ENCODE measurements at regions not wholly inside any gene's neighbourhood (a gene's known extent, or its start where the extent isn't known, plus 50 kb on each side); places are given as distances from the start of the nearest gene placed in this dataset.

DNA sequence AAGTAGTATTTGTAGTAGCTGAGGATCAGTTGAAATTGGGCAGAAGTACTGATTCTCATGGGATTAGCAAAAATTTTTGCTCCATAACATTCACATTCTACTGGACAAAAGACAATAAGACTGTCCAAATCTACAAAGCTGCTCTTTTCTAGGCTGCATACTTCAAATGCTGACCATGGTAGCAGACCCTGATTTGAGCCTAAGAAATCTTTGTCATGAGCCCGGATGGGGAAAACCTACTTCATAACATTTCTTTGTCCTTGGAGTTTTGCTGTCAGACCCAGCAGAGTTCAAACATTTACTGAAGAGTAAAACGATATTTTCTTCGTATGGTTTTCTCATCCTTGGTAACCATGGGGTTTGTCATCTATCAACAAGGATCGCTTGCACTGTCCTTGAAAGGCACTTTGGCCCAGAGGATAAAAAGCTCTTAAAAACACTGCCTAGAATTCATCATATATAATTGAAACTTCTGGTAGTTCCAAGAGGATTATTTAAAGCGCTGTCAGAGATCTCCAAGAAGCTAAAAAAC, 216.9 kb downstream of the CAVIN4 start:
- ChIA-PET CTCF (no interaction called here), POLR2A (no interaction called here)
- H3K4me1 Mint-ChIP-seq: no peaks in the 10 kb centered on the region
- no peaks in the 10 kb centered on the region for H3K36me3 Mint-ChIP-seq
- no peak overlapping the region for H3K27ac Mint-ChIP-seq
- DNase-seq (ENCODE audit: low spot score): no peak
- H3K27me3 Mint-ChIP-seq (ENCODE audit: low read depth): no peaks in the 10 kb centered on the region
- H3K4me3 Mint-ChIP-seq: no peak overlapping the region
- no peaks in the 10 kb centered on the region; the same call in 1 of the 2 replicates for H3K9me3 Mint-ChIP-seq
- TF ChIP-seq PRRX2 (CRISPR knock-in tag; IDR thresholded peaks at IDR 0.05) (no peak), ZMAT4 (CRISPR knock-in tag; IDR thresholded peaks at IDR 0.05) (no peak), JUN (CRISPR knock-in tag; IDR thresholded peaks at IDR 0.05) (no peak), AFF4 (CRISPR knock-in tag; IDR thresholded peaks at IDR 0.05; ENCODE audit: borderline replicate concordance) (no peak), FOXJ3 (CRISPR knock-in tag; IDR thresholded peaks at IDR 0.05; ENCODE audit: borderline replicate concordance) (no peak), ZNF138 (CRISPR knock-in tag; conservative IDR thresholded peaks at IDR 0.05) (no peak), OVOL2 (CRISPR knock-in tag; IDR thresholded peaks at IDR 0.05; ENCODE audit: borderline replicate concordance) (no peak)
- TF ChIP-seq, protein P1, sequence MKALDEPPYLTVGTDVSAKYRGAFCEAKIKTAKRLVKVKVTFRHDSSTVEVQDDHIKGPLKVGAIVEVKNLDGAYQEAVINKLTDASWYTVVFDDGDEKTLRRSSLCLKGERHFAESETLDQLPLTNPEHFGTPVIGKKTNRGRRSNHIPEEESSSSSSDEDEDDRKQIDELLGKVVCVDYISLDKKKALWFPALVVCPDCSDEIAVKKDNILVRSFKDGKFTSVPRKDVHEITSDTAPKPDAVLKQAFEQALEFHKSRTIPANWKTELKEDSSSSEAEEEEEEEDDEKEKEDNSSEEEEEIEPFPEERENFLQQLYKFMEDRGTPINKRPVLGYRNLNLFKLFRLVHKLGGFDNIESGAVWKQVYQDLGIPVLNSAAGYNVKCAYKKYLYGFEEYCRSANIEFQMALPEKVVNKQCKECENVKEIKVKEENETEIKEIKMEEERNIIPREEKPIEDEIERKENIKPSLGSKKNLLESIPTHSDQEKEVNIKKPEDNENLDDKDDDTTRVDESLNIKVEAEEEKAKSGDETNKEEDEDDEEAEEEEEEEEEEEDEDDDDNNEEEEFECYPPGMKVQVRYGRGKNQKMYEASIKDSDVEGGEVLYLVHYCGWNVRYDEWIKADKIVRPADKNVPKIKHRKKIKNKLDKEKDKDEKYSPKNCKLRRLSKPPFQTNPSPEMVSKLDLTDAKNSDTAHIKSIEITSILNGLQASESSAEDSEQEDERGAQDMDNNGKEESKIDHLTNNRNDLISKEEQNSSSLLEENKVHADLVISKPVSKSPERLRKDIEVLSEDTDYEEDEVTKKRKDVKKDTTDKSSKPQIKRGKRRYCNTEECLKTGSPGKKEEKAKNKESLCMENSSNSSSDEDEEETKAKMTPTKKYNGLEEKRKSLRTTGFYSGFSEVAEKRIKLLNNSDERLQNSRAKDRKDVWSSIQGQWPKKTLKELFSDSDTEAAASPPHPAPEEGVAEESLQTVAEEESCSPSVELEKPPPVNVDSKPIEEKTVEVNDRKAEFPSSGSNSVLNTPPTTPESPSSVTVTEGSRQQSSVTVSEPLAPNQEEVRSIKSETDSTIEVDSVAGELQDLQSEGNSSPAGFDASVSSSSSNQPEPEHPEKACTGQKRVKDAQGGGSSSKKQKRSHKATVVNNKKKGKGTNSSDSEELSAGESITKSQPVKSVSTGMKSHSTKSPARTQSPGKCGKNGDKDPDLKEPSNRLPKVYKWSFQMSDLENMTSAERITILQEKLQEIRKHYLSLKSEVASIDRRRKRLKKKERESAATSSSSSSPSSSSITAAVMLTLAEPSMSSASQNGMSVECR (CRISPR knock-in tag; IDR thresholded peaks at IDR 0.05; ENCODE audit: borderline replicate concordance): no peak
- ATAC-seq: no peak

DNA sequence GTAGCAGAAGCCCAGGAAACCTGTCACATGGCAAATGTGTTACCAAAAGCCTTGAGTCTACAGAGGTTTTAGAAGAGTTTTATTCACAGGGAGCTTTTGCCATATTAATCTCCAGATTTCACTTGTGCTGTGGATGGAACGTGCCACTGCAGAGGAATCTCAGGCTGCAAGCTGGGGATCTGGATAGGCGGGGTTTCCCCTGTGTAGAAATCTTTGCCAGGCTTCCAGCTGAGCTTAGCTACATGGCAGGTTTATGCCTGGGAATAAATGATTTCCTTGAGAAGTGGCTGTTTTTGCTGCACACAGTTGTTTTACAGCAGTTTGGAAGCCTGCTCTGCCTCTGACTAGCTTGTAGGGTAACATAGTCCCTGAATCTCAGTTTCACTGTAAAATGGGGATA, 224.6 kb upstream of the PLPPR1 start:
- no peak overlapping the region for H3K4me3 Mint-ChIP-seq
- ChIA-PET POLR2A (no interaction called here), CTCF (no interaction called here)
- TF ChIP-seq ZNF232 (CRISPR knock-in tag; IDR thresholded peaks at IDR 0.05): no peak
- no peak for TF ChIP-seq NR2C2 (CRISPR knock-in tag; IDR thresholded peaks at IDR 0.05)
- no peak for TF ChIP-seq PRRX2 (CRISPR knock-in tag; IDR thresholded peaks at IDR 0.05)
- no peak for TF ChIP-seq NR1H2 (CRISPR knock-in tag; IDR thresholded peaks at IDR 0.05)
- no peak for TF ChIP-seq E2F4 (CRISPR knock-in tag; IDR thresholded peaks at IDR 0.05; ENCODE audit: borderline replicate concordance, low read depth)
- TF ChIP-seq JAZF1 (CRISPR knock-in tag; IDR thresholded peaks at IDR 0.05): no peak
- TF ChIP-seq, protein P2, sequence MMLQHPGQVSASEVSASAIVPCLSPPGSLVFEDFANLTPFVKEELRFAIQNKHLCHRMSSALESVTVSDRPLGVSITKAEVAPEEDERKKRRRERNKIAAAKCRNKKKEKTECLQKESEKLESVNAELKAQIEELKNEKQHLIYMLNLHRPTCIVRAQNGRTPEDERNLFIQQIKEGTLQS (CRISPR knock-in tag; conservative IDR thresholded peaks at IDR 0.05): no peak
- TF ChIP-seq, protein P3, sequence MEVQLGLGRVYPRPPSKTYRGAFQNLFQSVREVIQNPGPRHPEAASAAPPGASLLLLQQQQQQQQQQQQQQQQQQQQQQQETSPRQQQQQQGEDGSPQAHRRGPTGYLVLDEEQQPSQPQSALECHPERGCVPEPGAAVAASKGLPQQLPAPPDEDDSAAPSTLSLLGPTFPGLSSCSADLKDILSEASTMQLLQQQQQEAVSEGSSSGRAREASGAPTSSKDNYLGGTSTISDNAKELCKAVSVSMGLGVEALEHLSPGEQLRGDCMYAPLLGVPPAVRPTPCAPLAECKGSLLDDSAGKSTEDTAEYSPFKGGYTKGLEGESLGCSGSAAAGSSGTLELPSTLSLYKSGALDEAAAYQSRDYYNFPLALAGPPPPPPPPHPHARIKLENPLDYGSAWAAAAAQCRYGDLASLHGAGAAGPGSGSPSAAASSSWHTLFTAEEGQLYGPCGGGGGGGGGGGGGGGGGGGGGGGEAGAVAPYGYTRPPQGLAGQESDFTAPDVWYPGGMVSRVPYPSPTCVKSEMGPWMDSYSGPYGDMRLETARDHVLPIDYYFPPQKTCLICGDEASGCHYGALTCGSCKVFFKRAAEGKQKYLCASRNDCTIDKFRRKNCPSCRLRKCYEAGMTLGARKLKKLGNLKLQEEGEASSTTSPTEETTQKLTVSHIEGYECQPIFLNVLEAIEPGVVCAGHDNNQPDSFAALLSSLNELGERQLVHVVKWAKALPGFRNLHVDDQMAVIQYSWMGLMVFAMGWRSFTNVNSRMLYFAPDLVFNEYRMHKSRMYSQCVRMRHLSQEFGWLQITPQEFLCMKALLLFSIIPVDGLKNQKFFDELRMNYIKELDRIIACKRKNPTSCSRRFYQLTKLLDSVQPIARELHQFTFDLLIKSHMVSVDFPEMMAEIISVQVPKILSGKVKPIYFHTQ (CRISPR knock-in tag; IDR thresholded peaks at IDR 0.05): no peak
- no peak for TF ChIP-seq MLX (CRISPR knock-in tag; IDR thresholded peaks at IDR 0.05)
- no peak for TF ChIP-seq RELA (CRISPR knock-in tag; IDR thresholded peaks at IDR 0.05; ENCODE audit: borderline replicate concordance)
- no peak overlapping the region for H3K27ac Mint-ChIP-seq
- H3K27me3 Mint-ChIP-seq (ENCODE audit: low read depth): no peaks in the 10 kb centered on the region
- DNase-seq (ENCODE audit: low spot score) (no peak), ATAC-seq (no peak)
- H3K36me3 Mint-ChIP-seq: no peaks in the 10 kb centered on the region
- H3K9me3 Mint-ChIP-seq: peaks cover 12% of the 10 kb centered on the region
- no peaks in the 10 kb centered on the region for H3K4me1 Mint-ChIP-seq

Measured in WTC11 (cell line).